Breast epithelium (tissue), 4 donors: ENCODE measurements at regions not wholly inside any gene's neighbourhood (a gene's known extent, or its start where the extent isn't known, plus 50 kb on each side); places are given as distances from the start of the nearest gene placed in this dataset.

ENCODE experiments used
- DNase-seq, 2 donors: peaks; one replicate each; pipeline ENCODE4 v3.0.0-alpha.2; 2019; ENCODE audit warnings: low spot score in 2 of 2
- H3K27ac ChIP-seq, 2 donors: fragments of 200-600 bp; sonication (generic) in 1 of 2; one replicate each; pipeline ENCODE4 v1.5.1; 2016 to 2019; ENCODE audit warnings: mild to moderate bottlenecking in 1 of 2
- H3K27me3 ChIP-seq, 2 donors: fragments of 200-600 bp; sonication (generic) in 1 of 2; one replicate each; pipeline versions ENCODE4 v1.5.1 to v1.6.0; 2017 to 2019; ENCODE audit warnings: control low read depth in 1 of 2, mild to moderate bottlenecking in 1 of 2
- H3K36me3 ChIP-seq: fragments of 200-600 bp; one replicate; pipeline ENCODE4 v1.5.1; 2019
- H3K4me1 ChIP-seq, 2 donors: fragments of 200-600 bp; sonication (generic); one replicate each; pipeline ENCODE4 v1.5.1; 2016 to 2019; ENCODE audit warnings: control low read depth in 1 of 2
- H3K4me3 ChIP-seq, 3 donors: fragments of 200-600 bp; sonication (generic); 1 replicate in 2 of 3; 2 replicates in 1 of 3; pipeline ENCODE4 v1.5.1; 2016 to 2019; ENCODE audit warnings: mild to moderate bottlenecking in 3 of 3, moderate library complexity in 2 of 3
- H3K9me3 ChIP-seq, 2 donors: fragments of 200-600 bp; sonication (generic) in 1 of 2; one replicate each; pipeline ENCODE4 v1.5.1; 2016 to 2019; ENCODE audit warnings: control low read depth in 1 of 2
- CTCF ChIP-seq, 3 donors: fragments of 450-650 bp; IDR thresholded peaks; one replicate each; pipeline ENCODE4 v1.5.1; 2016 to 2017; ENCODE audit warnings: antibody characterized with exemption in 3 of 3, mild to moderate bottlenecking in 3 of 3, moderate library complexity in 3 of 3
- POLR2A ChIP-seq: fragments of 450-650 bp; IDR thresholded peaks from one replicate; pipeline ENCODE4 v1.6.1; 2016; ENCODE audit warnings: antibody characterized with exemption, mild to moderate bottlenecking, moderate library complexity
- POLR2AphosphoS5 ChIP-seq, 3 donors: sonication (generic); formaldehyde crosslinking; IDR thresholded peaks; one replicate each; pipeline ENCODE4 v1.6.1; 2017; ENCODE audit warnings: antibody characterized with exemption in 3 of 3
- intact Hi-C: fragments of 100-400 bp; cut with DNase I; formaldehyde crosslinking; loops from one replicate; pipeline ENCODE4 v1.15.1; 2023; ENCODE audit warnings: low total_unique reads

DNA sequence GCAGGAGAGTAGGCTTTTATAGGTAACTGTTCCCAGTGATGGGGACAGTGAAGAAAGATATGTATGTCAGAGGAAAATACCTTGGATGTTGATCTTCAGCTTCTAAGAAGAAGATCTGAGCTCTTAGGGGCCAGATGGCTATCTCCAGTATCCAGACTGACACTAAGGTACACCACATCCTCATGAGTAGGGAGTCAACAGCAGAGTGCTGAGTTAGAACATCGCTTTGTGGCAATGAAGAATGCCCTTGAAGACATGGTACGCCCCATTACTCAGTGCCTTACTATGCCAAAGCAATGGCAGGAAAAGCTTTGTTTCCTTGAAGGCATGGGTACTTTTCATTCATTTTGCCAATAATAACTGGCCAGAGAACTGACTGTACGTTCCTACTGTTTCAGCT lies 263.7 kb downstream of the CEMIP2 start:
- H3K27ac ChIP-seq, result no peak overlapping the region
- H3K27me3 ChIP-seq, result no peaks in the 10 kb centered on the region
- DNase-seq, result no peak
- H3K9me3 ChIP-seq, result peaks cover 4 to 5% of the 10 kb centered on the region in 2 donors
- intact Hi-C loops, result no loop called here
- TF ChIP-seq POLR2AphosphoS5 (IDR thresholded peaks at IDR 0.05), result no peak
- TF ChIP-seq CTCF (IDR thresholded peaks at IDR 0.05), result no peak
- TF ChIP-seq POLR2A, result no peak
- H3K4me1 ChIP-seq, result no peaks in the 10 kb centered on the region
- no peak overlapping the region for H3K4me3 ChIP-seq
- no peaks in the 10 kb centered on the region for H3K36me3 ChIP-seq

DNA sequence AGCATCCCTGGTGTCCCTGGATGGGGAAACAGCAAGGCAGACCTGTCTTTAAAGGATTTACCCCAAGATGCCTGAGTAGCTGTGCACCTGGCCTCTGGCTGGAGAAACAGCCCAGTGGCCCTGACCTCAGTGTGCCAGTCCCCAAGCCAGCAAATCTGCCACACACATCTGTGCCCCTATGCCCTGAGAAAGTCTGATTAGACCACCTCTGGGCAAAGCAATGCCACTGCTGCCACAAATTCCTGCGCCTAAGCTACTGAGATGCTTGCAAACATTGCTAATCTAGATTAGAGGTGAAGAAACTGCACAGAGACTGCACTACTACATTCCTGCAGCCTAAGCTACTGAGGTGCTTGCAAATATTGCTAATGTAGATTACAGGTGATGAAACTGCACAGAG lies 269.6 kb downstream of the CEMIP2 start:
- Histone ChIP-seq H3K9me3 (peaks cover 16 to 18% of the 10 kb centered on the region in 2 donors), H3K4me3 (no peak overlapping the region), H3K27ac (no peak overlapping the region), H3K4me1 (no peaks in the 10 kb centered on the region), H3K36me3 (no peaks in the 10 kb centered on the region), H3K27me3 (no peaks in the 10 kb centered on the region)
- intact Hi-C loops, result no loop called here
- no peak for DNase-seq
- TF ChIP-seq POLR2A (no peak), POLR2AphosphoS5 (IDR thresholded peaks at IDR 0.05) (no peak), CTCF (IDR thresholded peaks at IDR 0.05) (no peak)

- TF ChIP-seq POLR2AphosphoS5 (IDR thresholded peaks at IDR 0.05), result no peak
- no peak for TF ChIP-seq CTCF (IDR thresholded peaks at IDR 0.05)
- TF ChIP-seq POLR2A, result no peak
- no peaks in the 10 kb centered on the region for H3K9me3 ChIP-seq
- no peaks in the 10 kb centered on the region for H3K4me1 ChIP-seq
- intact Hi-C loops, result loop anchor here (2.0 kb wide), 1 partner anchor 42 kb away; no protein-coding TSS in a partner anchor
- no peak for DNase-seq
- no peak overlapping the region for H3K27ac ChIP-seq
- no peaks in the 10 kb centered on the region for H3K36me3 ChIP-seq
- H3K4me3 ChIP-seq, result no peak overlapping the region
- no peaks in the 10 kb centered on the region for H3K27me3 ChIP-seq
These were observed 277.5 kb downstream of the CEMIP2 start for GRCh38 chr9:71490810-71491209.

- H3K4me3 ChIP-seq, result no peak overlapping the region
- TF ChIP-seq POLR2AphosphoS5 (IDR thresholded peaks at IDR 0.05) (no peak), POLR2A (no peak), CTCF (IDR thresholded peaks at IDR 0.05) (no peak)
- H3K4me1 ChIP-seq, result no peaks in the 10 kb centered on the region
- H3K36me3 ChIP-seq, result no peaks in the 10 kb centered on the region
- H3K27me3 ChIP-seq, result no peaks in the 10 kb centered on the region
- no peaks in the 10 kb centered on the region for H3K9me3 ChIP-seq
- DNase-seq, result peak in 1 of 2 donors; percentile 19
- no peak overlapping the region for H3K27ac ChIP-seq
- intact Hi-C loops, result no loop called here
These were observed 281.3 kb downstream of the CEMIP2 start for GRCh38 chr9:71487061-71487460.

GRCh38 chr9:71485326-71485725 lies 283.0 kb downstream of the CEMIP2 start:
- TF ChIP-seq POLR2A, result no peak
- no peak for TF ChIP-seq CTCF (IDR thresholded peaks at IDR 0.05)
- TF ChIP-seq POLR2AphosphoS5 (IDR thresholded peaks at IDR 0.05), result no peak
- Histone ChIP-seq H3K4me1 (no peaks in the 10 kb centered on the region), H3K27me3 (no peaks in the 10 kb centered on the region), H3K36me3 (no peaks in the 10 kb centered on the region), H3K9me3 (no peaks in the 10 kb centered on the region), H3K27ac (no peak overlapping the region), H3K4me3 (no peak overlapping the region)
- DNase-seq, result no peak
- intact Hi-C loops, result no loop called here
